H9 (cell line): ENCODE measurements at regions not wholly inside any gene's neighbourhood (a gene's known extent, or its start where the extent isn't known, plus 50 kb on each side); places are given as distances from the start of the nearest gene placed in this dataset.

ENCODE experiments used
- DNase-seq: peaks from one replicate; pipeline ENCODE4 v3.0.0-alpha.2; 2017
- H2AFZ ChIP-seq: one replicate; pipeline ENCODE4 v1.6.1; 2013; ENCODE audit warnings: mild to moderate bottlenecking, low read length, control low read depth, moderate library complexity
- H2AK5ac ChIP-seq: 2 replicates; pipeline ENCODE4 v1.6.1; 2013; ENCODE audit warnings: low read length, control low read depth, mixed read lengths; ENCODE audit not compliant: insufficient read length
- H2BK120ac ChIP-seq: one replicate; pipeline ENCODE4 v1.6.1; 2013; ENCODE audit warnings: low read depth, mild to moderate bottlenecking, low read length, control low read depth, inconsistent platforms; ENCODE audit not compliant: poor library complexity, severe bottlenecking
- H2BK12ac ChIP-seq: 2 replicates; pipeline ENCODE4 v1.6.1; 2013; ENCODE audit warnings: low read length, control low read depth, mixed read lengths, low read depth; ENCODE audit not compliant: insufficient read length
- H2BK15ac ChIP-seq: 2 replicates; pipeline ENCODE4 v1.6.1; 2013; ENCODE audit warnings: low read depth, low read length, control low read depth
- H2BK20ac ChIP-seq: one replicate; pipeline ENCODE4 v1.6.1; 2013; ENCODE audit warnings: low read depth, mild to moderate bottlenecking, low read length, control low read depth, inconsistent platforms; ENCODE audit not compliant: poor library complexity, severe bottlenecking
- H2BK5ac ChIP-seq: 2 replicates; pipeline ENCODE4 v1.6.1; 2013; ENCODE audit warnings: low read length, control low read depth, mixed read lengths; ENCODE audit not compliant: insufficient read length
- H3K14ac ChIP-seq: 2 replicates; pipeline ENCODE4 v1.6.1; 2013; ENCODE audit warnings: low read length, control low read depth; ENCODE audit not compliant: insufficient read depth
- H3K18ac ChIP-seq: 2 replicates; pipeline ENCODE4 v1.6.1; 2013; ENCODE audit warnings: low read depth, mild to moderate bottlenecking, mixed read lengths, low read length, control low read depth; ENCODE audit not compliant: insufficient read length
- H3K23ac ChIP-seq: 2 replicates; pipeline ENCODE4 v1.6.1; 2013; ENCODE audit warnings: low read length, control low read depth, mixed read lengths, low read depth; ENCODE audit not compliant: insufficient read length
- H3K23me2 ChIP-seq: 2 replicates; pipeline ENCODE4 v1.6.1; 2013; ENCODE audit warnings: low read depth, mild to moderate bottlenecking, mixed read lengths, low read length, control low read depth; ENCODE audit not compliant: insufficient read length, poor library complexity, severe bottlenecking
- H3K27ac ChIP-seq: 2 replicates; pipeline ENCODE4 v1.5.1; 2013; ENCODE audit warnings: low read length, control low read depth, mixed read lengths, low read depth; ENCODE audit not compliant: insufficient read length
- H3K27me3 ChIP-seq: 2 replicates; pipeline ENCODE4 v1.6.1; 2013; ENCODE audit warnings: low read length, control low read depth, inconsistent platforms; ENCODE audit not compliant: insufficient read depth
- H3K4ac ChIP-seq: 2 replicates; pipeline ENCODE4 v1.6.1; 2013; ENCODE audit warnings: low read depth, mild to moderate bottlenecking, control low read depth, inconsistent platforms, low read length, moderate library complexity
- H3K4me1 ChIP-seq: 2 replicates; pipeline ENCODE4 v1.6.1; 2013; ENCODE audit warnings: low read length, control low read depth, inconsistent platforms; ENCODE audit not compliant: insufficient read depth
- H3K4me2 ChIP-seq: 2 replicates; pipeline ENCODE4 v1.6.1; 2013; ENCODE audit warnings: low read length, control low read depth, mixed read lengths; ENCODE audit not compliant: insufficient read length, insufficient read depth
- H3K56ac ChIP-seq: 2 replicates; pipeline ENCODE4 v1.6.1; 2013; ENCODE audit warnings: low read depth, mild to moderate bottlenecking, mixed read lengths, low read length, control low read depth; ENCODE audit not compliant: insufficient read length
- H3K79me1 ChIP-seq: 2 replicates; pipeline ENCODE4 v1.6.1; 2013; ENCODE audit warnings: low read depth, mild to moderate bottlenecking, moderate library complexity, low read length, control low read depth, inconsistent platforms; ENCODE audit not compliant: insufficient read depth, poor library complexity, severe bottlenecking
- H3K79me2 ChIP-seq: 2 replicates; pipeline ENCODE4 v1.6.1; 2013; ENCODE audit warnings: low read length, control low read depth, inconsistent platforms; ENCODE audit not compliant: insufficient read depth
- H3K9ac ChIP-seq: 2 replicates; pipeline ENCODE4 v1.6.1; 2013; ENCODE audit warnings: low read length, control low read depth, mixed read lengths; ENCODE audit not compliant: insufficient read length; ENCODE audit errors: extremely low read depth
- H3K9me3 ChIP-seq: one replicate; pipeline ENCODE4 v1.6.1; 2013; ENCODE audit warnings: low read depth, low read length, inconsistent platforms; ENCODE audit not compliant: control insufficient read depth
- H3T11ph ChIP-seq: one replicate; pipeline ENCODE4 v1.6.1; 2013; ENCODE audit warnings: mild to moderate bottlenecking, low read length, control low read depth, inconsistent platforms
- H4K20me1 ChIP-seq: one replicate; pipeline ENCODE4 v1.6.1; 2013; ENCODE audit not compliant: control insufficient read depth, insufficient read length, insufficient read depth
- H4K5ac ChIP-seq: 2 replicates; pipeline ENCODE4 v1.6.1; 2013; ENCODE audit warnings: low read depth, mild to moderate bottlenecking, mixed read lengths, low read length, control low read depth; ENCODE audit not compliant: insufficient read length
- H4K8ac ChIP-seq: replicated peaks from 2 replicates; pipeline ENCODE4 v1.6.1; 2013; ENCODE audit warnings: low read length, control low read depth, mixed read lengths, low read depth; ENCODE audit not compliant: insufficient read length
- H4K91ac ChIP-seq: 2 replicates; pipeline ENCODE4 v1.6.1; 2013; ENCODE audit warnings: low read depth, mild to moderate bottlenecking, moderate library complexity, mixed read lengths, low read length, control low read depth; ENCODE audit not compliant: insufficient read length
- H3K27ac Mint-ChIP-seq, 3 experiments: 2 replicates in 2 of 3; 3 replicates in 1 of 3; pipeline ENCODE4 v1.8.0; 2020 to 2021; ENCODE audit warnings: mixed read lengths in 3 of 3, mild to moderate bottlenecking in 1 of 3, moderate library complexity in 1 of 3
- H3K27me3 Mint-ChIP-seq: 2 replicates; pipeline ENCODE4 v1.8.0; 2021; ENCODE audit warnings: low read depth, mild to moderate bottlenecking, moderate library complexity, mixed read lengths
- H3K36me3 Mint-ChIP-seq, 3 experiments: 2 replicates in 2 of 3; 3 replicates in 1 of 3; pipeline ENCODE4 v1.8.0; 2020 to 2021; ENCODE audit warnings: low read depth in 3 of 3, mixed read lengths in 3 of 3; ENCODE audit not compliant: insufficient read depth in 1 of 3
- H3K4me1 Mint-ChIP-seq, 2 experiments: 2 replicates each; pipeline ENCODE4 v1.8.0; 2020; ENCODE audit warnings: mixed read lengths in 2 of 2
- H3K4me3 Mint-ChIP-seq, 2 experiments: 2 replicates in 1 of 2; 3 replicates in 1 of 2; pipeline ENCODE4 v1.8.0; 2020 to 2021; ENCODE audit warnings: mild to moderate bottlenecking in 2 of 2, mixed read lengths in 2 of 2, moderate library complexity in 1 of 2
- H3K9me3 Mint-ChIP-seq, 2 experiments: 2 replicates in 1 of 2; 3 replicates in 1 of 2; pipeline ENCODE4 v1.8.0; 2020; ENCODE audit warnings: mild to moderate bottlenecking in 2 of 2, mixed read lengths in 2 of 2, moderate library complexity in 1 of 2
- WGBS: extraction: QIAGEN DNeasy Blood & Tissue Kit; methylation state at CpG from one replicate; pipeline ENCODE4 v1.1.7; 2013; ENCODE audit warnings: missing lambda C conversion rate, low lambda C conversion rate, mixed read lengths; ENCODE audit not compliant: insufficient read length; ENCODE audit errors: extremely low coverage; 5-methylcytosine and 5-hydroxymethylcytosine counted together
- TF ChIP-seq, protein P1 (sequence below): fragments of 200-600 bp; sonication (generic); conservative IDR thresholded peaks from 3 replicates; pipeline ENCODE4 v1.8.0; 2021; ENCODE audit warnings: antibody characterized with exemption, mild to moderate bottlenecking

DNA sequence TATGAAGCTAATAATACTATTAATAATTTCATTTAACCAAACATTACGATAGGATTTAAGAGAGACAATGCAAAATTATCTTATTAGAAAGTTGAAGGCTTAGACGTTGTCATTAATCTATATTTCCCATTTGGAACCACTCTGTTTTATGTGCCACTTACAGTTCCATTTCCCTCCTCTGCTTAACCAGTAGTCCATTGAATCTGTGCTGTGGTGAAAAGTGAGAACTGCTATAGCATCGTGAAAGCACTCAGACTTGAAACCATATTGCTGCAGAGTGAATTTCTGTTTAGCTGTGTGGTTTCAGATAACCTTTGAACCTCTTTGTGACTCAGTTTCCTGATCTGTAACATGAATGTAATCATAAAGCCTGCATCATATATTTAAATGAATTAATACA is 2304.5 kb downstream of the MAT2B start:
- Histone ChIP-seq H3K9ac (no peak overlapping the region), H2BK15ac (no peak overlapping the region), H3K4ac (no peak overlapping the region), H4K20me1 (no peaks in the 10 kb centered on the region), H2BK20ac (no peak overlapping the region), H3K14ac (no peak overlapping the region), H3K18ac (no peak overlapping the region), H4K8ac (no peak overlapping the region), H2AK5ac (no peak overlapping the region), H3K79me2 (no peaks in the 10 kb centered on the region), H3T11ph (no peak overlapping the region), H3K23ac (no peak overlapping the region), H3K27ac (no peak overlapping the region), H2BK120ac (no peak overlapping the region), H3K56ac (no peak overlapping the region), H3K9me3 (no peaks in the 10 kb centered on the region), H4K5ac (no peak overlapping the region), H2AFZ (no peak overlapping the region), H3K79me1 (no peaks in the 10 kb centered on the region), H3K4me2 (no peak overlapping the region), H2BK5ac (no peak overlapping the region), H3K27me3 (no peaks in the 10 kb centered on the region), H4K91ac (no peak overlapping the region), H3K23me2 (no peaks in the 10 kb centered on the region), H2BK12ac (no peak overlapping the region), H3K4me1 (no peaks in the 10 kb centered on the region)
- Mint-ChIP-seq H3K9me3 (no peaks in the 10 kb centered on the region), H3K27me3 (no peaks in the 10 kb centered on the region), H3K27ac (no peak overlapping the region), H3K4me1 (peaks cover 7 to 9% of the 10 kb centered on the region in 2 experiments; a peak in 2 of 4 replicates), H3K36me3 (no peaks in the 10 kb centered on the region), H3K4me3 (no peak overlapping the region)
- TF ChIP-seq, protein P1, sequence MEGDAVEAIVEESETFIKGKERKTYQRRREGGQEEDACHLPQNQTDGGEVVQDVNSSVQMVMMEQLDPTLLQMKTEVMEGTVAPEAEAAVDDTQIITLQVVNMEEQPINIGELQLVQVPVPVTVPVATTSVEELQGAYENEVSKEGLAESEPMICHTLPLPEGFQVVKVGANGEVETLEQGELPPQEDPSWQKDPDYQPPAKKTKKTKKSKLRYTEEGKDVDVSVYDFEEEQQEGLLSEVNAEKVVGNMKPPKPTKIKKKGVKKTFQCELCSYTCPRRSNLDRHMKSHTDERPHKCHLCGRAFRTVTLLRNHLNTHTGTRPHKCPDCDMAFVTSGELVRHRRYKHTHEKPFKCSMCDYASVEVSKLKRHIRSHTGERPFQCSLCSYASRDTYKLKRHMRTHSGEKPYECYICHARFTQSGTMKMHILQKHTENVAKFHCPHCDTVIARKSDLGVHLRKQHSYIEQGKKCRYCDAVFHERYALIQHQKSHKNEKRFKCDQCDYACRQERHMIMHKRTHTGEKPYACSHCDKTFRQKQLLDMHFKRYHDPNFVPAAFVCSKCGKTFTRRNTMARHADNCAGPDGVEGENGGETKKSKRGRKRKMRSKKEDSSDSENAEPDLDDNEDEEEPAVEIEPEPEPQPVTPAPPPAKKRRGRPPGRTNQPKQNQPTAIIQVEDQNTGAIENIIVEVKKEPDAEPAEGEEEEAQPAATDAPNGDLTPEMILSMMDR, result no peak
- no peak for DNase-seq
- WGBS, result no CpG with 5 or more reads among the region's 3 CpGs
